22Rv1 (cell line): ENCODE measurements at regions not wholly inside any gene's neighbourhood (a gene's known extent, or its start where the extent isn't known, plus 50 kb on each side); places are given as distances from the start of the nearest gene placed in this dataset.

ENCODE experiments used
- H3K27ac ChIP-seq: fragments of 450-650 bp; 2 replicates; pipeline ENCODE4 v1.5.1; 2017
- ZFX ChIP-seq: fragments of 450-650 bp; IDR thresholded peaks from 2 replicates; pipeline ENCODE4 v1.6.1; 2017; ENCODE audit warnings: antibody characterized with exemption, borderline replicate concordance
- TF ChIP-seq, protein P1 (sequence below): fragments of 450-650 bp; IDR thresholded peaks from 2 replicates; pipeline ENCODE4 v1.5.1; 2017; ENCODE audit warnings: mild to moderate bottlenecking

DNA sequence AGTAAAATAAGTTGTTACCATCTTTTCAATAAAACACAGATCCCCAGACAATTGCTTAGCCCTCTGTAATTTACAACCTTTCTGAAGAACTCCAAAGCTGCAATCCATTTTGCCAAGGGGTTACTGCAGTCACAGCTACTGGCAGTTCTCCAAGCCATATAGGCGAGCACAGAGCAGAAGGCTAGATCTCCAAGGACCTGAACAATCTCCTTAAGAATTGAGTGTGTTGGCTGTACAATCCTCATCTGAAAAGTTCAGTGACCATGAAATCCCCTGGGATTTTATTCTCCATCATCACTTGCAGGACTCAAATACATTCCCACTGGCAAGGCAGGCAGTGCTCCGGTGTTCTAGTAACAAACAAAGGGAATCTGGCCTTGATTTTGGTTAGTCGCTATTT, 103.9 kb upstream of the LRP1B start:
- TF ChIP-seq ZFX = no peak
- TF ChIP-seq, protein P1, sequence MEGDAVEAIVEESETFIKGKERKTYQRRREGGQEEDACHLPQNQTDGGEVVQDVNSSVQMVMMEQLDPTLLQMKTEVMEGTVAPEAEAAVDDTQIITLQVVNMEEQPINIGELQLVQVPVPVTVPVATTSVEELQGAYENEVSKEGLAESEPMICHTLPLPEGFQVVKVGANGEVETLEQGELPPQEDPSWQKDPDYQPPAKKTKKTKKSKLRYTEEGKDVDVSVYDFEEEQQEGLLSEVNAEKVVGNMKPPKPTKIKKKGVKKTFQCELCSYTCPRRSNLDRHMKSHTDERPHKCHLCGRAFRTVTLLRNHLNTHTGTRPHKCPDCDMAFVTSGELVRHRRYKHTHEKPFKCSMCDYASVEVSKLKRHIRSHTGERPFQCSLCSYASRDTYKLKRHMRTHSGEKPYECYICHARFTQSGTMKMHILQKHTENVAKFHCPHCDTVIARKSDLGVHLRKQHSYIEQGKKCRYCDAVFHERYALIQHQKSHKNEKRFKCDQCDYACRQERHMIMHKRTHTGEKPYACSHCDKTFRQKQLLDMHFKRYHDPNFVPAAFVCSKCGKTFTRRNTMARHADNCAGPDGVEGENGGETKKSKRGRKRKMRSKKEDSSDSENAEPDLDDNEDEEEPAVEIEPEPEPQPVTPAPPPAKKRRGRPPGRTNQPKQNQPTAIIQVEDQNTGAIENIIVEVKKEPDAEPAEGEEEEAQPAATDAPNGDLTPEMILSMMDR = no peak
- no peak overlapping the region for H3K27ac ChIP-seq

DNA sequence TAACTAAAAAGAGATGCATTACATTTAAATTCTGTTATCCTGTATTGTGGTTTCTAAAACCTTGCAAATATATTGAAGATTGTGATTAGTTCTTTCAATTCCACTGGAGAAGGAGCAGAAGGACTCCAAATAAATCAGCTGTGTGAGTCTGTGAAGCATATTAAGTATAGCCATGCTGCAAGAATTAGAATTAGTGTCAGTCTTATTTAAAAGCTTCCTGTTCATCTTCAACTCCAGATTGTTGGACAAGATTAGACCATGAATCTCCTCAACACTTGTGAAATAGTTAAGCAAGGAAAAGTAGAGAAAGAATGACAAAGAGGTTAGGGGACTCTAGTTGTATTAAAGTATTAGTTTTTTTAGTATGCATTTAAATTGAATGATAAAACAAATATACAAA, 92.5 kb upstream of the LRP1B start:
- H3K27ac ChIP-seq = no peak overlapping the region
- TF ChIP-seq, protein P1 = no peak
- no peak for TF ChIP-seq ZFX

GRCh38 chr2:142222715-142223114, 91.9 kb upstream of the LRP1B start:
- H3K27ac ChIP-seq = no peak overlapping the region
- no peak for TF ChIP-seq ZFX
- TF ChIP-seq, protein P1 = no peak

DNA sequence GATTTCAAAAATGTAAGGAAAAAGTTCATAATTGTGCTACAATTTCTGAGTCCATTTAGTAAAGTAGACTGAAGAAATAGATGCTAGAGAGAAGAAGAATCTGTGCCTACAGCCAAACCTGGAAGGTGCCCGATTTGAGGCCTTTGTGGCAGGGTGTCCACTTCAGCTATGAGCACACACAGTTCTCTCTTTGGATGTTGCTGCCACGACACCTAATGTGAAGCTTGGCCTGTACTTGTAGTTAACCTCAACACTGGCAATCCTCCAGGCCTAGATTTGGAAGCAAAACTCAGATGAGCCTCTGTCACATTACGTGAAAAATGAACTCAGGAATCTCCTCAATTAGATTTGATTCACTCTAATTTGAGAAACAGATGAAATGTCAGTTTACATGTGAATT, 90.1 kb upstream of the LRP1B start:
- no peak overlapping the region for H3K27ac ChIP-seq
- TF ChIP-seq, protein P1 = no peak
- no peak for TF ChIP-seq ZFX

DNA sequence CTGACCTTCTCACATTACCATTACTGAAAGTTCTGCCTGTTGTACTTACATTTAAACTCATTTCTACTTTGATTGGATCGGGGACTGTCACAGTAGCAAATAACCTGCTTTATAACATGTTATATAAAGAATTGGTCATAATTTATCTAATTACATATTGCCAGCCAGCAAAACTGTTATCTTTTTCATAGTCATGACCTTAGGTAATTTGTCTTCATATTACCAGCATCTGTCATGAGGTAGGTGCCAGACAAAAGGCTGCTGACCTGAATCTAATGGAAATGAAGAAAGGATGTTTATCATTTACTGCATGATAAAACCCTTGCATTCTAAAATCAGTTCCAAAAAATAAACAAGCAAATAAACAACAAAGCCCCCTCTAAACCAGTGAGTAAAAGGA, 89.4 kb upstream of the LRP1B start:
- no peak for TF ChIP-seq ZFX
- TF ChIP-seq, protein P1 = no peak

GRCh38 chr2:142218471-142218870, 87.7 kb upstream of the LRP1B start:
- TF ChIP-seq, protein P1 = no peak
- no peak for TF ChIP-seq ZFX
- no peak overlapping the region for H3K27ac ChIP-seq

More for the DNA sequence above, 89.4 kb upstream of the LRP1B start:
- no peak overlapping the region for H3K27ac ChIP-seq

DNA sequence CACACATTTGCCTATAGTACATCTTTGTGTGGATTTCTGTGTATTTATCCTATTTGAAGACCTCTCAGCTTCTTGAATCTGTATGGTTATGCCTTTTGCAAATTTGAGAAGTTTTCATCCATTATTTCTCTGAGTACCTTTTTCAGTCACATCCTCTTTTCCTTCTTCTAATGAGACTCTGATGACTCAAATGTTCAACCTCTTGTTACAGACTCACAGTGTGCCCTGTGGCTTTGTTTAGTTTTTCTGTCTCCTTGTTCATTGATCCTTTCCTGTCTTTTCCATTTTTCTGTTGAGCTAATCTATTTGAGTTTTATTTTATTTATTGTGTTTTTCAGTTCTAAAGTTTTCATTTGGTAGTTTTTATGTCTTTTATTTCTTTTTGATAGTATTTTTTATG, 87.0 kb upstream of the LRP1B start:
- no peak overlapping the region for H3K27ac ChIP-seq
- no peak for TF ChIP-seq ZFX
- TF ChIP-seq, protein P1 = no peak
